NCI-H187 treated with DMSO at 0.1 percent for 48 hours (cell line): ENCODE measurements at regions not wholly inside any gene's neighbourhood (a gene's known extent, or its start where the extent isn't known, plus 50 kb on each side); places are given as distances from the start of the nearest gene placed in this dataset.
"Not testable (repeated sequence)": the region's sequence is repeated elsewhere in the genome, so short reads cannot be mapped to it uniquely, and the experiment has no call there.

ENCODE experiments used
- DNase-seq: peaks from one replicate; lab custom pipeline; 2025; lab: John Stamatoyannopoulos, UW

- no peak for DNase-seq
These were observed 317.5 kb upstream of the IGF1R start for GRCh38 chr15:98330692-98331435.

GRCh38 chr15:98331676-98332075, 316.7 kb upstream of the IGF1R start:
- no peak for DNase-seq

- no peak for DNase-seq
These were observed 315.1 kb upstream of the IGF1R start for GRCh38 chr15:98333251-98333650.

DNA sequence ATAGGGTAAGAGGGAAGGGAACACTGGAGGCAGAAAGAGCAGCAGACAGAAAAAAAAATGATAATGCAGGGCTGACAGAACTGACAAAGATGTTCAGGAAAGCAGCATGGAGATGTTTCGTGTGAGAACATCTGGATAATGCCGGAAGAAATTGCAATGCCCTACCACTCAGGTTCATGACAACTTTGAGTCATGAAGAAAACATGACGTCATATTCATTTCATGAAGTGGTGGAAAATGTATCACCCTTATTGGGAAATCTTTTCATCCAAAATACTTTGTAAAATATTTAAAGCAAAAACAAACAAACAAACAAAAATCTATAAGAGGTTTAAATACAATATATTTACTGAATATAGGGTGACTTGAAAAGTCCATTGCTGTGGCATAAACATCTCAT, 305.4 kb upstream of the IGF1R start:
- no peak for DNase-seq

DNA sequence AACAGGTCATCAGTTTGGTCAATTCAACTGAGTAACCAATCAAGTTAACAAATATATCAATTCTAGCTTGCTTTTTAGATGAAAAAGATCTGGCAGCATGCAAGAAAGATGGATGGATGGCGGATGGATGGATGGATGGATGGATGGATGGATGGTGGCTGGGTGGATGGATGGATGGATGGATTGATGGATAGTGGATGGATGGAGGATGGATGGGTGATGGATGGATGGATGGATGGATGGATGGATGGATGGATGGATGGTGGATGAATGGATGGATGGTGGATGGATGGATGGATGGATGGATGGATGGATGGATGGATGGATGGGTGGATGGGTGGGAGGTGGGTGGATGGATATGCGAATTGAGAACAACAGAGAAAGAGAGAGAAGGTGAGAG, 303.7 kb upstream of the IGF1R start:
- no peak for DNase-seq

GRCh38 chr15:98347001-98347400, 301.3 kb upstream of the IGF1R start:
- no peak for DNase-seq

DNA sequence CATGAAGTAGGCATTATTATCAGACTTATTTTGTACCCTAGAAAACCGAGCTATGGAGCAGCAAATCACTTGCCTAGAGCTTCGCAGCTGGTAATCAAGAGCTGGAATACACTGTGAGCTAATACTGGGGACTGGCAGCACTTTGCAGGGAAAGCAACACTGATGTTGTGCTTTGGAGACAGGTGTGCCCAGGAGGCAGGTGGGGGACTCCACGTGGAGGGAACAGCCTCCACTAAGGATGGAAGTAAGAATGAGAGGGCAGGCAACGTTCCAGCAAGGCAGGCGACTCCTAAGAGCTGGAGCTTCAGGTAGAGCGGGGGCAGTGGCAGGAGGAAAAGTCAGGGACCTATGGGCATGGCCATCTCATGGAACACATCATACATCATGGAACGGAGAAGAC, 300.5 kb upstream of the IGF1R start:
- no peak for DNase-seq

- no peak for DNase-seq
These were observed 298.1 kb upstream of the IGF1R start for GRCh38 chr15:98350276-98350675.

DNA sequence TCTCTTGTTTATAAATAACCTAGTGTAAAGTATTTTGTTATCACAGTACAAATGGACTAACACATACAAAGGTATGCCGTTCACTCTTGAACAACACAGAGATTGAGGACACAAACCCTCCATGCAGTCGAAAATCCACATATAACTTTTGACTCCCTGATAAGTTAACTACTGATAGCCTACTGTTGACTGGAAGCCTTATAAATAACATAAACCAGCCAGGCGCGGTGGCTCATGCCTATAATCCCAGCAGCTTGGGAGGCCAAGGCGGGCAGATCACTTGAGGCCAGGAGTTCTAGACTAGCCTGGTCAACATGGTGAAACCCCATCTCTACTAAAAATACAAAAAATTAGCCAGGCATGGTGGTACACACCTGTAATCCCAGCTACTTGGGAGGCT, 290.1 kb upstream of the IGF1R start:
- not testable (repeated sequence) for DNase-seq

GRCh38 chr15:98358971-98359370, 289.4 kb upstream of the IGF1R start:
- no peak for DNase-seq

DNA sequence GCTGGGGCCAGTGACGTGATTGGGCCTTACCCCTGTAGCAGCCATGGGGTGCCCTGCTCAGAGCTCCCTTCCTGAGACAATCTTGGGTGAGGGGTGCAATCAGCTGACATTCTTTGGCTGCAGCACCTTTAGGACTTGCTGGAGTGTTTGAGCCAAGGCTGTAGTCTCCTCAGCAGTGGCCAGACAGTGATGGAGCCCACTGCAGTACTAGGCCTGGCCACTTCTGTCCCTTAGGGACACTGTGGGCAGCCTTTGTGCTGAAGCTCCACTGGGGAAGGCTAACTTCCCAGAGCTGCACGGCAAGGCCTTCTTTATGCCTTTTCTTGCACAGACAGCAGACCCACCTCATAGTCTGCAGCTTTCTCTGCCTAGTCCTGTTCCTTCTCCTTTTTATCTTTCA, 284.9 kb upstream of the IGF1R start:
- no peak for DNase-seq

DNA sequence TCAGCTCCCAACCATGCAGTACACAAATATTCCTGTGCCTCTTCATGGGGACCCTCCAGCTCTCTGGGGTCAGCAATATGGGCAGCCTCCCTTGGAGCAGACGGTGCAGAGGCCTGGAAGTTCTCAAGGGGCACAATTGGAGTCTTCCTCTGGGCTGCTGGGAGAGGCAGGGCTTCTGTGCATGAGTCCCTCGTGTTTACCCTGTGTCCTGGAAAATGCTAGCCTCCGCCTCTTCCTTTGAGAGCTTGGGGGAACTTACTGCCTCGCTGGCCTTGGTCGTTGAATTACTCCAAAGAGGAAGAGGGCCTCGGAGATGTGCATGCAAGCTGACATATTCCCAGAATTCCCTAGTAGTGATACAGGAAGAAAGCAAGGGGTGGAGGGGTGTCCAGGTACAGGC, 284.4 kb upstream of the IGF1R start:
- DNase-seq, result no peak

GRCh38 chr15:98369081-98369716, 279.1 kb upstream of the IGF1R start:
- DNase-seq, result no peak

DNA sequence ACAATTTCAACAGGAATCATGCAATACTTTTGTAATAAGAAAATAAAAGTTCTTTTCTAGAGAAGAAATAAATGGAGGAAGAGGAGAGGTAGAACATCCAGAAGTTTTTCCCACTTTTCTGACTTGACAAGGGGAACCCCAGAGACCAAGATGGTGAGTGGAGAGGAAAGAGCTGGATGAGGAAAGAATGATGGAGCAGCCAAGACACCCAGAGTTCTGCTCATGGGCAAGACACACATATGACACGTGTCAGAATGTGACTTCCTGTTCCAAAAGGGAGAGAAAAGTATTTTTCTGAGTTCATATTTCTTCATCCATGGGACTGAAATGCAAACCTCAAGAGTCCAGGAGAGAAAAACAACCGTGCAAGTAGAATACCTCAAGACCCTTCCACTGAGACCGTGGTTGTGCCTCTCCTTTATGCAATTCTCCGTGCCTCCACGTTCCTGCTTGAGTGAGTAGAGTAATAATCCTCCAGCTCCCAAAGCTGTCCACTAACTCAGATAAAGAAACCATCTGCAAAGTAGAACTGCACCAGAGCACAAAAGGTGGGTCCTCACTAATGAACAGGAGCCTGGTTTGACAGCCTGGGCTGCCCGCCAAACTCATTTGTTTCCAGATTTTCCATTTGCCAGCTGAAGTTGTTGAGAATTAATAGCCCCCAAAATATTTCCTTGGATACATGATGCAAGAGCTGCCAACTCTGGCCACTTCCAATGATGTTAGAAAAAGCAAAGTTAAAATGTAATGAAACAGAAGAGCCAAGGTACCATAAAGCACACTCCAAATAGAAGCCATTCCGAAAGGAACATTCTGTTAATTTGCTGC, 272.6 kb upstream of the IGF1R start:
- DNase-seq, result no peak

DNA sequence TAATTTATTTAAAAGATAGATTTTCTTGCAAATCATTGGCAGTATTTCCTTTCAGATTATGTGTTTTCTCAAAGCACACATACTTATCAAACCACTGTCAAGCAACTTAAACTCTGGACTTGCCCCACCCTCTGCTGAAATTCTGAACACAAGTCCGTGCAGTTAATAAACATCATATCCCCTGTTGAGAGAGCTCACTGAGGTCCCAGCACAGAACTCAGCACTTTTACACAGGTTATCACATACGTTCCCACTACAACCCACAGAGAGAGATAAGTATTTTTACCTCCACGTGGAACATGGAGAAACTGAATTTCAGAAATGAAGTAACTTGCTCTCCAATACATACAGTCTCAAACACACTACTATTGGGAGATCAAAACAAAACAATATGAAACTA, 267.6 kb upstream of the IGF1R start:
- DNase-seq, result no peak

DNA sequence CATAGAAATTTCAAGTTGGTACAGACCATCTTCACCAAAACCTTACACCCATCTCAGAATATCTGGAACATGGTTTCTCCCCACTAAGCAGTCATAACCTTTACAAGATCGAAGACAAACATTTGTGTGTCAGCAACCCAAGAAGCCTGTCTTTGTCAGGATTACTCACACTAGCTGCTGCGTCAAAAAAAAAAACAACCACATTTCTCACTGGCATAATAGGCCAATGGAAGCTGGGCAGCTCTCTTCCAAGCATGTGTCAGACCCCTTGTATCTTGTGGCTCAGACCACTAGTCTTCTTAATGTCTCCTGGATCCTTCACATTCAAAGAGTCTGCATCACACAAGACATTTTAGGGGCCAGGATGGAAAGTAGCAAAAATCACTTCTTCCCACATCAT, 266.9 kb upstream of the IGF1R start:
- no peak for DNase-seq

GRCh38 chr15:98382139-98382538, 266.2 kb upstream of the IGF1R start:
- DNase-seq, result no peak

GRCh38 chr15:98383571-98383970, 264.8 kb upstream of the IGF1R start:
- DNase-seq, result no peak

DNA sequence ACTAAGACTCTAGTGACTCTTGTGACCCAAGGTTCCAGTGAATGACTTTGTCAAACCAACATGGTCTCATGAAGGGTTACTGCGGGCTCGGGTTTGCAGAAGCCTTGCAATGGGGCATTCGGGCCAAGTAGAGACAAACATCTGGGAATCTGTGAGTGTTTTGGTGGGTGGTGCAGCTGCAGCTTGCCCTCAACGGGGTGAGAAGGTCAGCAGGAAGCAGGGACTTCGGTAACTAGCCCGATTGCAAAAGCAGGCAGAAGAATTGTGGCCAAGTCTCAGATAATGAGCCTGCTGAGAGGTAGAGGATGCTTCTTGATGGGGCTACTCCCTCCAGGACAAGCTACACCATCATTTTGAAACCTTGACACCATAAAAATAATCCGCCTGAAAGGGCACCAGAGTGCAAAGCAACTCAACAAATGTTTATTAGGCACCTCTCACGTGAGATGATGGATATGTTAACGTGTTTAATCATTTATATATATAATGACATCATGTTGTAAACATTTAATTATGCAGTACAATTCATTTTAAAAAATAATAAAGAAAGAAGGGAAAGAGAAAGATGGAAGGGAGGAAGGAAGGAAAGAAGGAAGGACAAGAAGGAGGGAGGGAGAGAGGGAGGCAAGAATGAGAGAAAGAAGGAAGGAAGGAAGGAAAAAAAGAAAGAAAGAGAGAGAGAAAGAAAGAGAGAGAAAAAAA, 263.9 kb upstream of the IGF1R start:
- no peak for DNase-seq

GRCh38 chr15:98385752-98386381, 262.5 kb upstream of the IGF1R start:
- DNase-seq, result no peak

DNA sequence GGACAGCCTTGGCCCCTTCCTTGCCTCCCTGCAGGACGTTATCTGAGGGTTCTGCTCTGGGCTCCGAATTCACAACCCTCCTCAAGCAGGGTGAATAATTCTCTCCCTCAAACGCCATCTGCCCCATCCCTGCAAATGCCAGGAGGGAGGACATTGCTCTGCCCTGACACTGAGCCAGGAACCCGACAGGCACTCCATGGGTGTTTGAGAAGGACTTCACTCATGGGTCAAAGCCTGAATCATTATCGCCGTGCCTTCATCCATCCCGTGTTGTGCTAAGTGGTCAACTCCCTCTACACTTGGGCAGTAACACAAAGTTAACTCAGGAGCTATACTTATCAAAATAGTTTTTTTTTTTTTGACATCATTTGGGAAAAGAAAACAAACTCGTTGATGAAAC, 261.8 kb upstream of the IGF1R start:
- DNase-seq, result no peak

- DNase-seq, result no peak
These were observed 260.5 kb upstream of the IGF1R start for GRCh38 chr15:98387866-98388265.
